Fibroblast of lung (primary cell): ENCODE measurements at regions not wholly inside any gene's neighbourhood (a gene's known extent, or its start where the extent isn't known, plus 50 kb on each side); places are given as distances from the start of the nearest gene placed in this dataset.

Experiments used
- DNase-seq, 2 donors: peaks; one replicate each; pipeline versions ENCODE4 v3.0.0 to v3.0.0-alpha.2; 2010; ENCODE audit warnings: low read depth in 2 of 2
- H2AFZ ChIP-seq: 2 replicates; pipeline ENCODE4 v1.5.1; 2012; ENCODE audit warnings: low read length, control low read depth, inconsistent platforms
- H3K27ac ChIP-seq: 2 replicates; pipeline ENCODE4 v1.5.1; 2011; ENCODE audit warnings: low read length, control low read depth; ENCODE audit not compliant: insufficient read depth
- H3K27me3 ChIP-seq: 2 replicates; pipeline ENCODE4 v1.5.1; 2011; ENCODE audit warnings: mild to moderate bottlenecking, low read length; ENCODE audit not compliant: control insufficient read depth, insufficient read depth
- H3K36me3 ChIP-seq: 2 replicates; pipeline ENCODE4 v1.5.1; 2011; ENCODE audit warnings: low read length; ENCODE audit not compliant: control insufficient read depth, insufficient read depth
- H3K4me1 ChIP-seq: 2 replicates; pipeline ENCODE4 v1.5.1; 2011; ENCODE audit warnings: low read length; ENCODE audit not compliant: control insufficient read depth, insufficient read depth; ENCODE audit errors: extremely low read depth
- H3K4me2 ChIP-seq: 2 replicates; pipeline ENCODE4 v1.5.1; 2011; ENCODE audit warnings: low read length, control low read depth; ENCODE audit not compliant: insufficient read depth; ENCODE audit errors: extremely low read depth
- H3K4me3 ChIP-seq, 4 experiments: fragments of 200-600 bp in 1 of 4; sonication (generic) in 1 of 4; replicated peaks in 1 of 4; 2 replicates each; pipeline ENCODE4 v1.5.1; 2011 to 2016; ENCODE audit warnings: low read length in 4 of 4, low read depth in 3 of 4, mild to moderate bottlenecking in 3 of 4, control low read depth in 2 of 4, inconsistent platforms in 1 of 4, mixed read lengths in 1 of 4; ENCODE audit not compliant: insufficient read depth in 1 of 4; ENCODE audit errors: control extremely low read depth in 1 of 4
- H3K79me2 ChIP-seq: 2 replicates; pipeline ENCODE4 v1.5.1; 2012; ENCODE audit warnings: mild to moderate bottlenecking, low read length, inconsistent platforms; ENCODE audit not compliant: control insufficient read depth, insufficient read depth
- H3K9ac ChIP-seq: 2 replicates; pipeline ENCODE4 v1.5.1; 2011; ENCODE audit warnings: mild to moderate bottlenecking, low read length, control low read depth; ENCODE audit not compliant: insufficient read depth
- H3K9me3 ChIP-seq: 2 replicates; pipeline ENCODE4 v1.5.1; 2012; ENCODE audit warnings: low read depth, low read length; ENCODE audit not compliant: control insufficient read depth, insufficient read depth
- H4K20me1 ChIP-seq: 2 replicates; pipeline ENCODE4 v1.5.1; 2011; ENCODE audit warnings: low read length; ENCODE audit not compliant: control insufficient read depth, insufficient read depth; ENCODE audit errors: extremely low read depth
- CTCF ChIP-seq, 2 donors: IDR thresholded peaks in 1 of 2; conservative IDR thresholded peaks in 1 of 2; 1 replicate in 1 of 2; 2 replicates in 1 of 2; pipeline ENCODE4 v1.5.1; 2011 to 2012; ENCODE audit warnings: low read length in 2 of 2, control low read depth in 1 of 2, inconsistent platforms in 1 of 2, low read depth in 1 of 2, mild to moderate bottlenecking in 1 of 2
- EZH2 ChIP-seq: IDR thresholded peaks from 2 replicates; pipeline ENCODE4 v1.5.1; 2012; ENCODE audit warnings: low read length, control low read depth, mild to moderate bottlenecking; ENCODE audit errors: missing control alignments

- Histone ChIP-seq H3K9ac (no peak overlapping the region), H3K9me3 (no peaks in the 10 kb centered on the region), H2AFZ (no peak overlapping the region), H4K20me1 (no peaks in the 10 kb centered on the region), H3K27ac (no peak overlapping the region), H3K4me1 (no peaks in the 10 kb centered on the region), H3K79me2 (no peaks in the 10 kb centered on the region), H3K4me2 (no peak overlapping the region), H3K36me3 (no peaks in the 10 kb centered on the region), H3K4me3 (no peak overlapping the region), H3K27me3 (no peaks in the 10 kb centered on the region)
- no peak for TF ChIP-seq CTCF (conservative IDR thresholded peaks at IDR 0.05 in 1 of 2, IDR thresholded peaks at IDR 0.05 in 1 of 2; ENCODE audit: low read depth in 1 of 2, low read length in 2 of 2)
- no peak for TF ChIP-seq EZH2
- no peak for DNase-seq
Measured at GRCh38 chr7:92955081-92955480, 118.7 kb upstream of the CDK6 start.

- H3K4me3 ChIP-seq, result no peak overlapping the region
- no peak overlapping the region for H3K4me2 ChIP-seq
- TF ChIP-seq CTCF (conservative IDR thresholded peaks at IDR 0.05 in 1 of 2, IDR thresholded peaks at IDR 0.05 in 1 of 2; ENCODE audit: low read depth in 1 of 2, low read length in 2 of 2) (no peak), EZH2 (no peak)
- H4K20me1 ChIP-seq, result no peaks in the 10 kb centered on the region
- H3K27me3 ChIP-seq, result no peaks in the 10 kb centered on the region
- no peak overlapping the region for H2AFZ ChIP-seq
- no peak overlapping the region for H3K9ac ChIP-seq
- H3K79me2 ChIP-seq, result no peaks in the 10 kb centered on the region
- peak in 1 of 2 donors; percentile 9 for DNase-seq
- no peaks in the 10 kb centered on the region for H3K36me3 ChIP-seq
- no peak overlapping the region for H3K27ac ChIP-seq
- H3K9me3 ChIP-seq, result no peaks in the 10 kb centered on the region
- no peaks in the 10 kb centered on the region for H3K4me1 ChIP-seq
Measured at GRCh38 chr7:92953657-92954056, 117.3 kb upstream of the CDK6 start.

- no peaks in the 10 kb centered on the region for H4K20me1 ChIP-seq
- no peak for DNase-seq
- no peaks in the 10 kb centered on the region for H3K27me3 ChIP-seq
- no peak overlapping the region for H3K4me2 ChIP-seq
- H3K9me3 ChIP-seq, result no peaks in the 10 kb centered on the region
- H3K79me2 ChIP-seq, result no peaks in the 10 kb centered on the region
- H3K27ac ChIP-seq, result no peak overlapping the region
- H3K9ac ChIP-seq, result no peak overlapping the region
- H2AFZ ChIP-seq, result no peak overlapping the region
- no peaks in the 10 kb centered on the region for H3K4me1 ChIP-seq
- no peaks in the 10 kb centered on the region for H3K36me3 ChIP-seq
- H3K4me3 ChIP-seq, result no peak overlapping the region
- TF ChIP-seq CTCF (conservative IDR thresholded peaks at IDR 0.05 in 1 of 2, IDR thresholded peaks at IDR 0.05 in 1 of 2; ENCODE audit: low read depth in 1 of 2, low read length in 2 of 2), result no peak
- TF ChIP-seq EZH2, result no peak
Measured at GRCh38 chr7:92949748-92950147, 113.4 kb upstream of the CDK6 start.
